DMS79 treated with DMSO at 0.1 percent for 48 hours (cell line): ENCODE measurements at regions not wholly inside any gene's neighbourhood (a gene's known extent, or its start where the extent isn't known, plus 50 kb on each side); places are given as distances from the start of the nearest gene placed in this dataset.

ENCODE experiments used
- DNase-seq: peaks from one replicate; lab custom pipeline; 2025; lab: John Stamatoyannopoulos, UW

DNA sequence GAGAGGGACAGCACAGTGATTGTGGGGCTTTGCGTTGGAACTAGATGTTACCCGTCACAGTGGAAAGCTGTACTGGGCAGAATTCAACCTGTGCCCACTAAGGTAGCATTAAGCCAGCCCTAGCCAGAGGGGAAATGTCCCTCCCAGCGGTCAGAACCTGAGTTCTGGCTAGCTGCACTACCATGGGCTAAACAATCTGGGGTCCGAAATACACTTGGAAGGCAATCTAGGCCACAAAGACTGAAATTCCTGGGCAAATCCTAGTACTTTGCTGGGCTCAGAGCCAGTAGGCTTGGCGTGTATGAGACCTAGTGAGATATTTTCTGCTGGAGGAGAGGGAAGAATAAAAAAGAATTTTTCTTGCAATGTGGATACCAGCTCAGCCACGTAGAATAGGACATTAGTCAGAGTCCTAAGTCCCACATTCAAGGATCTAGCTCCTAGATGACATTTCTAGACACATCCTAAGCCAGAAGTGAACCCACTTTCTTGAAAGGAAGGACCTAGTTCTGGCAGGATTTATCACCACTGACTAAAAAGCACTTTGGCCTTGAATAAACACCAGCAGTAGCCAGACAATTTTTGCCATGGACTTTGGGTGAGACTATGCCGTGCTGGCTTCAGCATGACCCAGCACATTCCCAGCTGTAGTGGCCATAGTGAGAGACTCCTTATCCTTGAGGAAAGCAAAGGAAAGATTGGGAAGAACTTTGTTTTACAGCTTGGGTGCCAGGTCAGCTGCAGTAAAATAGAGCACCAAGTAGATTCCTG is 618.0 kb downstream of the BRINP1 start:
- DNase-seq, result no peak

DNA sequence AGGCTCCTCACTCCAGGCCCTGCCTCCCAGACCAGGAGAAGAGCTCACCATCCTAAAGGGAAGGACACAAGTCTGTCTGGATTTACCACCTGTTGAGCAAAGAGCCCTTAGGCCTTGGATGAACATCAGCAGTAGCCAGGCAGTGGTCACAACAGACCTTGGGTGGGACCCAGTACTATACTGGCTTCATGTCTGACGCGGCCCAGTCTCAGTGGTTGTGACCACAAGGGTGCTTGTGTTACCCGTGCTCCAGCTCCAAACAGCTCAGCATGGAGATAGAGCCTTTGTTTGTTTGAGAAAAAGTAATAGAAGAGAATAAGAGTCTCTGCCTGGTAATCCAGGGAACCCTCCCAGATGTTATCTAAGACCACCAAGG is 617.4 kb downstream of the BRINP1 start:
- no peak for DNase-seq

DNA sequence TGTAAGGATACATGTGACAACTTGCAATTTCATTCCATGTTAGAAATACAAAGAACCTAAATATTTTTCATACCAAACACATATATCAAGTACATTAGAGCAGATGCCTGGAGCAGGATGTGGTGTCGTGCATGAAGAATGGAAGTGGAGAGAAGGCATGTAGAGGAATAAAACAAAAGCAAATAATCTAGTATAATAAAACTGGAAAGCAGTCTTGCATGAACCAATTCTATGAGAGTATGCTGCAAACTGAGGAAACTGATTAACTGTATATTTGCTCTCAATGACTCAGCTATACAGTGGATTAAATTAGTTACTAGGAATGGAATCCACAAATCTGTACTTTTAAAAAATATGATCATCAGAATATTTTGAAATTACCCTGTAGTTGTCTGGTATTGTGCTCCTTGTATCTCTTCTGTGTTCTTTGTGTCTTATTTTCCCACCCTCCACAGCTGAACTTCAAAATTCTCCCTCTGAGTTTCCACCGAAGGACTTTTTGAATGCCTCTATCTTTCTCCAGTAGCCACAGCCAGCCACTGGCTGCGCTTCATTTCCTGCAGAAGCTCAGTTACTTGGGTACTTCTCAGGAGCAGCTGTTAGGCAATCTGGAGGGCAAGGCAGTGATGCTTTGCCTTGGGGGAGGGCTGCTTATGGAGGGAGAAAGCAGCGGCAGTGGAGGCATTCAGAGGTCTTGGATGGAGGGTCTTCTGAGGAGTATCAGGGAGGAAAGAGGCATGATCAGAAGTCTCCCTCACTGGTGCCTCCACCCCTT is 608.0 kb downstream of the BRINP1 start:
- DNase-seq, result no peak

- no peak for DNase-seq
Measured at GRCh38 chr9:118767571-118767970, 601.7 kb downstream of the BRINP1 start.

- DNase-seq, result no peak
Measured at GRCh38 chr9:118782790-118783463, 586.3 kb downstream of the BRINP1 start.

GRCh38 chr9:118784033-118784432 is 585.2 kb downstream of the BRINP1 start:
- no peak for DNase-seq

- no peak for DNase-seq
Measured at GRCh38 chr9:118785456-118785855, 583.8 kb downstream of the BRINP1 start.

- no peak for DNase-seq
Measured at GRCh38 chr9:118786877-118787276, 582.4 kb downstream of the BRINP1 start.

DNA sequence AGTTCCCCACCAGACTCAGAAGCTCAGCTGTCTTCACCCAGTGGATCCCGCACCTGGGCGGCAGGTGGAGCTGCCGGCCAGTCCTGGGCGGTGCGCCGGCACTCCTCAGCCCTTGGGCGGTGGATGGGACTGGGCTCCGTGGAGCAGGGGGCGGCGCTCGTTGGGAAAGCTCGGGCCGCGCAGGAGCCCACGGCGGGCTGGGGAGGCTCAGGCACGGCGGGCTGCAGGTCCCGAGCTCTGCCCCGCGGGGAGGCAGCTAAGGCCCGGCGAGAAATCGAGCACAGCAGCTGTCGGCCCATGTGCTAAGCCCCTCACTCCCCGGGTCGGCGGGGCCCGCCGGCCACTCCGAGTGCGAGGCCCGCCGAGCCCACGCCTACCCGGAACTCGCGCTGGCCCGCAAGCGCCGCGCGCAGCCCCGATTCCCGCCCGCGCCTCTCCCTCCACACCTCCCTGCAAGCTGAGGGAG is 560.0 kb downstream of the BRINP1 start:
- DNase-seq, result no peak

- DNase-seq, result no peak
Measured at GRCh38 chr9:118829334-118829733, 539.9 kb downstream of the BRINP1 start.

- DNase-seq, result no peak
Measured at GRCh38 chr9:118832371-118832770, 536.9 kb downstream of the BRINP1 start.

DNA sequence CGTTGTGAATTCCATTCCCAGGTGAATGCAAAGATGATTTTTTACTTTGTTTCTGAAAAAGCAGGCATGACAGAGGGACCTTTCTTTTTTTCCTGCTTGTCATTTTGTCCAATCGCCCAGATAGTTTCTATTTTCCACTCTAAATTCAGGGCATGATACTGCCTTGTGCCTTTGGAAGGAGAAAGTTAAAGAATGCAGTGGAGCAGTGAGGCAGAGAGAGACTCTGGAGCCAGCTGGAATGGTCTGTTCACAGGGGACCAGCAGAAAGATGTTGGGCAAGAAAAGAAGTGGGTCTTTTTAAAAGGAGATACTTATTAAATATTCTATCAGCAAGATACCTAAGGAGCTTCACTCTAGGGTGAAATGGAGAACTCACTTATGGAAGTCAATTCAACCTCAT is 532.3 kb downstream of the BRINP1 start:
- no peak for DNase-seq

DNA sequence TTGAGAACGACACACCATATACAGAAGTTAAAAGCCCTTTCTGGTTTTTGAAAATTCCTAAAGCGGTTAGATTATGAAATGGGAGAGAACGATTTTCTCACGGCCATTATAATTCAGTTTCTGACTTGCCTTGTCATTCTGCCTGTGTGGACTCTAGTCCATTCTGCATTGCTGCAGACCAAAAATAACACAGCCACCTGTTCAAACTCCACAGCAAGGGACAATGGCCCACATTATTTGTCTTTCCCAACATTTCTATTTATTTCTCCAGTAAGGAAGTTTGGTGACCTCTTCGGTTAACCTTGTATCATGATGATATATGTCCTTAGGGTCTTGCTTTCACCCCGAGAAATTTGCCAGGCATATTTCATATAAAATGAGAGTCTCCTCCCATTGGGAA is 497.7 kb downstream of the BRINP1 start:
- DNase-seq, result no peak

DNA sequence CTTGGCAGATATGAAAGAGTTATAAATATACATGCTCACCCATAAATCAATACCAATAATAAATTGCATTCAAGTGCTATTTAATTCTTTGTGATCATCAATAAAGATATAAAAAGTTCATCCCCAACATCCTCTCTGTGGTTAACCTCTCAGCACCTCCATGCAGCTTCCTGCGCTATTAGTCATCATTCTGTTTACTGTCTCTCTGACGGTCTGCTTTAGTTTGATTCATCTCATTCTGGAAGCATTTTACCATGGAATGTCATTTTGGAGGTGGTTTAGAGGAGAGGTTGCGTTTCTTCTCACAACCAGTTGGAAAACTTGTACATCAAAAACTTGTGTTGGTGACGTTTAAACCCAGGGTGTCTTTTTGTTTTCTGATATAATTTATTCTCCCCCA is 486.6 kb downstream of the BRINP1 start:
- DNase-seq, result no peak

- no peak for DNase-seq
Measured at GRCh38 chr9:118883411-118883810, 485.8 kb downstream of the BRINP1 start.

GRCh38 chr9:118891213-118891612 is 478.0 kb downstream of the BRINP1 start:
- DNase-seq, result no peak

DNA sequence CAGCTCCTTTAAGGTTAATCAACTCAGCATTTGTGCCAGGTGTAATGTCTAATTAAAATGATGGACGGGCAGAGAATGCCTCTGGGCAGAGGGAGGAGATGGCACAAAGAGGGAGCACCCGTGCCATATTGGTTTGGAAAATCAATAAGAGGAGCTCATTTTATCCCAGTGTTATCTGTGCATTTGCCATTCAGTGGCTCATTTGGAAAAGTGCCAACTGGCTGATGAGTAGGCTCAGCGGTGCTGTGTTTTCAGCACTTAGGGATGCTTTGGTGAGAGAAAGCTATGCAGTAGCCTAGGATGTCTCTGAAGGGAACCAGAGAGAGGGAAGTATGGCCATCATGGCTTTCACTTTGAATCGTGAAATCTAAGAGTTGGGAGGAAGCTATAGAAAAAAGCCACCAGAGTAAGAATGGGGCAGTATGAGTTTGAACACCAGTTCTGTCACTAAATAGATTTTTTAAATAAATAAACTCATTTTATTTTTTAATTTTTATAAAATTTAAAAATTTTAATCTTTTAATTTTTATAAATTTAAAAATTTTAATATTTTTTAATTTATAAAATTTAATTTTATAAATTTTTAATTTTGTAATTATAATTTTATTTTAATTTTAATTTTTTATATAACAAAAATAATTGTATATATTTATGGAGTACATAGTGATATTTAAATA is 472.8 kb downstream of the BRINP1 start:
- no peak for DNase-seq

GRCh38 chr9:118918180-118918579 is 451.1 kb downstream of the BRINP1 start:
- DNase-seq, result no peak

- DNase-seq, result no peak
Measured at GRCh38 chr9:118928722-118929121, 440.5 kb downstream of the BRINP1 start.

DNA sequence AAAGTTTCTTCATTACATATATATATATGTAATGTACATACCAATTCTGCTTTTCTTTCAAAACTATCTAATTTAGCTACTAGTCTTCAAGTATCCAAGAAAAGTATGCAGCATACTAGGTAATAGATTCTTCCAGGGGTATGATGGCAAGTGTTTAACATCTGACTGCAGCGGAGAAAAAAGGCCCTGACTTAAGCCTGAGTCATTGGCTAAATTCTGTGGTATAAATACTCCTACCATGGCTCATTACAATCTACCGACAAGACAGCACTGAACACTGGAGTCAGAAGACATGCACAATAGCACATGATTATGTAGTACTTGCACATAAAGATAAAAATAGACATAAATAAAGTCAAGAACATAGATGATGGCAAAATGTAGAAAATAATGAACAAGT is 439.9 kb downstream of the BRINP1 start:
- no peak for DNase-seq

DNA sequence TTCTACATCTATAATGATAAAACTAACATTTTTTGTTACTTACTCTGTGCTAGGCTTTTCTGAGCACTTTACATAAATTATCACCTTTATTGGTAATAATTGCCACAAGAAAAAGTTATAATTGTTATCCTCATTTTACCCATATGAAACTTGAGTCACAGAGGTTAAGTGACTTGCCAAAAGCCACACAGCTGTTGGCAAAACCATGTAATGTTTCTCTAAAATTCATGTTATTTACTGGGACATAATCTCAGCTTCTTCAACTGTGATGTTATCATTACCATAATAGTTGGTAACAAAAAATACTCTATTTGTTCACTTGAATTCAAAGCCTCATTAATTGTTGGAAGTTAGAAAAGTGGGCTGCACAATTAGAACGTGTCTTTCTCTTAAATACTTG is 437.3 kb downstream of the BRINP1 start:
- DNase-seq, result no peak

- no peak for DNase-seq
Measured at GRCh38 chr9:118938581-118938980, 430.7 kb downstream of the BRINP1 start.
